Eye (tissue), 1 donor: ENCODE measurements at regions not wholly inside any gene's neighbourhood (a gene's known extent, or its start where the extent isn't known, plus 50 kb on each side); places are given as distances from the start of the nearest gene placed in this dataset.

Experiments
- DNase-seq: peaks from one replicate; pipeline ENCODE4 v3.0.0-alpha.2; 2015

DNA sequence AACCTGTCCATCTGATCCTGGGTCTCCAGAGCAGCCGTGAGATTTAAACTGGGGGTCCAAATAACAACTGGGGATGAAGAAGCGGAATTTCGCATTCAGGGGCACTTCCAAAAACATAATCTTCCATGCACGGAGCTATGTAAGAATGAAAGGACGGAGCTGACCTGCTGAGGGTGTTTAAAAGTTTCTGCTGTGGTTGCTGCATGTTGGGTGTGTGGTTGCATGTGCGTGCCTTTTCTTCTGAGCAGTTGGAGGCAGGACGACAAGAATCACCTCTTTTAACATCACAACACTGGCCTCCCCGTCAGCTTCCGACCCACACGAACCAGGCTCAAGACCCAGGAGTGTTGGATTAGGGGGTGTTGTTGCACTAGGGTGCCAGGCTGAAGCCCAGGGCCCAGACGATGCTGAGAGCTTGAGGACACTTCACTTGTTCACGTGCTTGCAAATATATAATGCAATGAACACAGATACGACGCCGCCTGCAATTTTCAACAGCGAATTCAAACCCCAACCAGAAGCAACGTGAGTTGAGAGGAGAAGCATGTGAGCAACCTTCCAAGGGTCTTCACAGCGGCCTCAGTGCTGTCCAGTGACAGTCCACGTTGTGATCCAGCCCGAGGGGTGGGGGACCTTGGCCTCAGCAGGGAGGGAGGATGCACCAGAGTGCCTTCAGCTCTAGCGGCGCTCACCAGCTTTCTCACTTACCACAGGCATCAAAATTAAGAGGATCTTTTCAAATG lies 76.0 kb upstream of the SALL3 start:
- DNase-seq, result no peak

DNA sequence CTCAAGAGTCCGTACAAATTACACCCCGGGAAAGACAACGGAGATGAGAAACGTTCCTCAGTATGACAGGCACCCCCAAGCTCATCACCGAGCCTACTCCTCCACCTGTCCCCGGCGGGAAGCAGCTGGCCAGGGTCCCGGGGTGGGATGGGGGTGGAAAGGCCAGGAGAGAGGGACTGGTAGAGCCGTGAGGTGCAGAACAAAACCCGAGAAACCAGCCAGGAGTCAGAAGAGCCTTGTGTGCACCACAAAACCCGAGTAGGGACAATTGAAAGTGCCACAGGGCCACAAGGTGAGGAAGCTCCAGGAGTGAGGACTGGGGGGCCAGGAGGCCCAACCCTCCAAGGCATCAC lies 75.5 kb upstream of the SALL3 start:
- no peak for DNase-seq

DNA sequence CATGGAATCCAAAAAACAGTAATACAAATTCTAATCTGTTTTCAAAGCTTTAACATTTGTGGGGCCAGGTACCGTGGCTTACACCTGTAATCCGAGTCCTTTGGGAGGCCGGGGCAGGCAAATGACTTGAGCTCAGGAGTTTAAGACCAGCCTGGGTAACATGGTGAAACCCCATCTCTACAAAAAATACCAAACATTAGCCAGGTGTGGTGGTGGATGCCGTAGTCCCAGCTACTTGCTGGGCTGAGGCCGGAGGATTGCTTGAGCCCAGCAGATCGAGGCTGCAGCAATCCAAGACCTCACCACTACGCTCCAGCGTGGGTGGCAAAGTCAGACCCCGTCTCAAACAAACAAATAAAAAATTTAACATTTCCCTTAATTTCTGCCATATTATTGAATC lies 74.3 kb upstream of the SALL3 start:
- no peak for DNase-seq

DNA sequence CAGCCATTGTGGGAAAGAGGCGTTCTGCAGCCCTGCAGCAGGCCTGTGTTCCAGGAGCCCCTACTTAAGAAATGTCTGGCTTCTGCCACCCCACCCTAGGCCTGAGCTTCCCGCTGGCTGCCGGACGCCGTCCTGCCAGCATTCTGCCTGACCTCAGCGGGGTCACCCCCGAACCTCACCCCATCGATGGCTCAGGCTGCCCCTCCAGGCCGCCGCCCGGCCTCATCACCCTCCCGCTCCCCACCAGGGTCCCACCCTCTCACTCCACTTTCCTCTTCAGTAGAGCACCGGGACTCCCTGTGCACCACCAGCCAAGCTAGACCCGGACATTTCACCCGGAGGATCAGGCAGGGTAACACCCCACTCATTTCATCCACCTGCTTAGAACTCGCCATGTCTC lies 73.6 kb upstream of the SALL3 start:
- no peak for DNase-seq

DNA sequence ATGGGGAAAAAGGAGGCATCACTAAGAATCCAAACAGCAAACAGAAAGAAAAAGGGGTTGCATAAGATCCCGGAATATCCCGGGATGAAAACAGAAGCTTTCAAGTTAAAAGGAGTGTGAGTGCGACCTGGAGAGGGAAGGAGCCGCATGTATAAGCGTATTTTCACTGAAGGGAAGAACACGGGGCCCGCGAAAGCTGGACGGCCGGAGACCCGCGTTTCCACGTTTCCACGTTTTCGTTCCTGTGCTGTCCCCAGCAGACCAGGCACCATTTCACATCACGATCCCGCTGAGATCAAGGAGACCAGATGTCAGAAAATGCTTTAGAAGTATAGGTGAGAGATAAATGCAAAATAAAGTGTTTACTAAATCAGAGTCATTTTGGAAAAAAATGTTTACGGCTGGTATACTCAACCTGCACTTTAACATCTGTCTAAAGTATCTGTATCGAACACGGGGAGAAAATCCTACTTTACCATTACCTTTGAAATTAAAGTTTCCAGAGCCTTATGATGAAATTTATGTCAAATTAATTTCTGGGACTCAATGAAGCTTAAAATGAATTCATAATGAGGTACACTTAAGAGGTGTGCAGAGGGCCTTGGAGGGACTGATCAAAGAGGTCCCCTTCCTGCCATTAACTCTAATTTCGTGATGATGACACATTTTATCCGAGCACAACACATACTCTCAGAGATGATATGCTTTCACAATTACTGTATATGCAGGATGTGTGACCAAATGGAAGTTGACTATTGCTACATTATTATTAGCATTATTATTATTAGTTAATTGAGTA lies 71.0 kb upstream of the SALL3 start:
- DNase-seq, result no peak

DNA sequence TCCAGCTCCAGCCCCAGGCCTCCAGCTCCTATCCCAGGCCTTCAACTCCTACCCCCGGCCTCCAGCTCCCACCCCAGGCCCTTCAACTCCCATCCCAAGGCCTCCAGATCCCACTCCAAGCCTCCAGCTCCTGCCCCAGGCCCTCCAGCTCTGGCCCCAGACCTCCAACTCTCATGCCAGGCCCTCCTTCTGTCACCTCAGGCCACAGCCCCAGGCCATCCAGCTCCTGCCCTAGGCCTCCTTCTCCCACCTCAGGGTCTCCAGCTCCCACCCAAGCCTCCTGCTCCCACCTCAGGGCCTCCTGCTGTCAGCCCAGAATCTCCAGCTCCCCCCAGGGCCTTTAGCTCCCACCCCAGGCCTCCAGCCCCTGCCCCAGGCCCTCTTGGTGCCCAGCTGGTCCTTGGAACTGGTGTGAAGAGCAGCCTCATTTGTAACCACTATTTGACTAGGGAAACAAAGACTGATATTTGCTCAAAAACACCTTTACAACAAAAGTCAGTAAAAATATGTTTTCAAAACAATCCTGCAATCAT lies 67.8 kb upstream of the SALL3 start:
- DNase-seq, result no peak

DNA sequence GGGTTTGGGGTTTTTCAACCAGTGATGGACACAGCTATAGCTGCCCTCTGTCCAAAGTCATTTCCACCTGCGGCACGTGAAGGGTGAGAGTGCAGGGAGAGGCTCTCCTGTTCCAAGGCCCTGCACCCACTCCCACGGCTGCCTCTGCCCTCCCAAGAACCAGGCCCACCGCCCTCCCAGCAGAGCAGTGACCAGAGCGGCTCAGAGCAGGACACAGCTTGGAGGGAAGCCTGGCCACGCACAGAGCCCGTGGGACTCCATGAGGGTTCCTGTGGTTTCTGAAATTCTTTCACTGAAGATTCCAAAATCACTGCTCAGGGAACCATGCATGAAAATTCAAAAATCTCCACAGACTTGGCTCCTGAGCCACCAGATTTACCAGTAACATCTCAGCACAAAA lies 67.3 kb upstream of the SALL3 start:
- no peak for DNase-seq

DNA sequence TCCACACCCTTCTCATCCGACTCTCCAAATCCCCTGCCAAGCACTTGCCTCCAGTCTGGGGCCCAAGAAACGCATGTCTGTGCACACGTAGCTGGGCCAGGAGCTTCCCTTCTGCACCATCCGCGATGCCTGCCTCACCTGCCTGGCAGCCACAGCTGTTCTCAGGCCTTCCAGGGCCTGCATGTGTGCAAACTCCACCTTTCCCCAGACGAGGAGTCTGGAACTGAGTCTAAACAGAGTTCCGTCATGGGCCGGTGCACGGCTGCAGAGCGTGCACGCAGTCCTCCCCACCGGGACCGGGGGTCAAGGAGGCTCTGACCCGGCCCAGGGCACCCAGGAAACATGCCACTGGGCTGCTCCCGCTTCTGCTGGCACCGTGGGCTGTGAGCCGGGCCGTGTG lies 66.8 kb upstream of the SALL3 start:
- no peak for DNase-seq

DNA sequence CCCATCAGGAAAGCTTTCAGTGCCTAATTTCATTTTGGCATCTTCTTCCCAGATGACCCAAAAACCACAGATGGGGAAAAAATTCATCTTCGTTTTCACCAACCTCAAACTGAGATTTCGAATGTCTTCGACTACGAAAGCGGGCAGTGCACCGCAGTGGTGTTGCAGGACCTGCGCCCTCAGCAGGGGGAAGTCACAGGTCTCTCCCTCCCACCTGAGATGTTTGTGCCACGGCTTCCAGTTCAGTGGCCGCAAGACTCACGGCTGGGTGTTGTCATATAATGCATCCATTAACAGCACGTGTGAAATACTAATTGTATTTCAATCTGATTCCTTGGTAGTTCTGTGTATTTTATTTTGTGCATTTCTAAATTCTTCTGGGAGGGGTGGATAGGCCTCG lies 66.2 kb upstream of the SALL3 start:
- no peak for DNase-seq

DNA sequence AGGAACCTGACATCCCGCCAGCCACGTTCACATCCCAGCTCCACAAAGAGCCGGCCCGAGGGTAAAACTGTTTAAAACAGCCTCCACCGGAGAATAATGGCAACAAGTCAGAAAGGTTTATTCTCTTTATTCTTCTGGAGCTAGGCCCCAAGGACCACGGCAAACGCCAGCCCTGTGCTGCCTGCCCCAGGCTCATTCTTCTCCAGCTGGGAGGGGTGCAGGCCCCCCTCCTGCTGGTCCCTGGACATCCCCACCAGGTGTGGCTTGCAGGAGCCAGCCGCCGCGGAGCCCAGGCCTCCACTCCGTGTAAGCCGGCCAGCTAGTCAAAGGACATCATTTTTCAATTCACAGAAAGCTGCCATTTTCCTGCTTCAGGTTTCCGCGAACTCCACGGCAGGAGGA lies 65.8 kb upstream of the SALL3 start:
- DNase-seq, result no peak

DNA sequence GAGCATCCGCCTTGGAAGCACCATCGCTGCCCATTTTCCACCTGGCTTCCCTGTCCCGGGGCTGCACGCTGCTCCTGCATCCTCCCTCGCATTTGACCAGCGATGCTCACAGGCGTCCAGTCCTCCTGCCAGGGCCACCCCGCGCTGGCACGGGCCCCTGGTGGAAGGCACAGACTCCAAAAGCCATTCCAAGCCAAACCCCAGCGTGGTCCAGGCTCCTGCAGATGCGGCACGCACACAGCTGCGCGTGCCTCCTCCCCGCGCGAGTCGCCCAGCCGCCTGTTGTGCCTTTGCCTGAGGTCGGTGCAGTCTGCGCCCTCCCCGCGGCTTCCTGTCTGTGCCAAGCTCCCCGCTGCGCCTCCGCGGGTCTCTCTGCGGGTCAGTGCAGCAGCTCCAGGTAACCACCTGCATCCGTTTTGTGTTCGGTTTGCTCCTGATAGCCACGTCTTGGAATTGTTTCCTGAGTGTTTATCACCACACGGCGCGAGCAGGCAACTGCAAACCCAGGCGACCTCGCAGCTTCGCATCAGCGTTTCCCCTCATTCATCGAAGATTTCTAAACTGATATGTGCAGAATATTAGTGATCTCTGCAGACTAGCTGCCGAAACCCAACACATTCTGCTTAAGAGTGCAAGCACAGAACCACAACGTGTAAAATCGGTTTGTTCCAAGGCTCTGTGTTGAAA lies 65.2 kb upstream of the SALL3 start:
- no peak for DNase-seq

DNA sequence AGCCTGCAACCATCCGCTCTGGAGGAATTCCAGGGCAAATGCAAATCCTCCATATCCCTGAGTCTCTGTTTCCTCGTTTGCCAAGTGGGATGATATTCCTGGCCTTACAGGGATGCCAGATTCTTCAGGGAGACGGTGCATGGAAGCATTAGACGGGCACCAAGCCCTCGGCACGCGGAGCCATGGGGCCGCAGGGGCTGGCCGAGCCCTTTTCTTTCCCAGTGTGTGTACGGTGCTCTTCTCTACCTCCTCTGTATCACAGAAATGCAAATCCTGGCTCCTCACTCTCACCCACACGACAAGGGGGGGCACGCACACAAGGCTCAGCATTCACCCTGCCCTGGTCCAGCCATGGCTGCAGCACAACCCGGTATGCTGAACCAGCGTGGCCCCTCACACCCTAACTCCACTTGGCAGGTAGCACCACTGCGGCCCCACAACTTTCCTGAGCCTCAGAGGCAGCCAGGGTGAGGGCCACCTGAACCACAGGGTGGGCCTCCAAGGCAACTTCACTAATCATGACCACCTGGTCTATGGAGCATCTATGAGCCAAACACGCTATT lies 64.1 kb upstream of the SALL3 start:
- DNase-seq, result no peak

DNA sequence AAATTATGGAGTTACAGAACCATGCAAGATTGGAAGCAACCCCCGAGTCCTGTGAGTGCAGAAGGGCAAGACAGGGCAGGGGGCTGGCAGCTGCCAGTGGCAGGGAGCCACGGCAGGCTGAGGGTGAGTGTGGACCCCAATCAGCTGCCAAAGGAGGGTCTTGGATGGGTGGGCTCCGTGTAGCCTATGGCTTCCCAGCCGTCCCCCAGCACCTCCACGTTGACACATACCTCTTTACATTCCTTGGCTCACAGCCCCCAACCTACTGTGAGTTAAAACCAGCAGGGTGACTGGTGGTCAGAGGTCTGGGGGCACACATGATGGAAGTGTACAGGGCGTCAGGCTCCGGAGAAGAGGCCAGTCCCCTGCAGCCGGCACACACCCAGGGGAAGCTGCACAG lies 60.9 kb upstream of the SALL3 start:
- DNase-seq, result no peak

DNA sequence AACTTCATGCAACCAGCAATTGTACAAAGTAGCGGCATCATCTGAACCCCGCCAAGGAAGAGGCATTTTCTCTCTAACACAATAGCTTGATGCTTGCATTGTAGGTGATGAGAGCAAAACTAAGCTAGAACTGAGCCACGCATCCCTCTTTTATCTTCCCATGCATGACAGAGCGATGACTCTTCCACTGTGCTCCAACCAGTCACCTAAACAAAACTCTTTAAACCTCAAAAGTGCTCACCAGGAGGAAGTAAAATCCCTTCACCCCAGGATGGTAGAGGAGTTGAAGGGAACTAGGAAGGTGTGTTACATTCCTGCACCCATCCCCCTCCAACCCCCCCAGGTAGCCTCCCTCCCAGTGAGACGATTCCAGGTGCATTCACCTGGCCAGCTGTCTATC lies 59.7 kb upstream of the SALL3 start:
- no peak for DNase-seq

DNA sequence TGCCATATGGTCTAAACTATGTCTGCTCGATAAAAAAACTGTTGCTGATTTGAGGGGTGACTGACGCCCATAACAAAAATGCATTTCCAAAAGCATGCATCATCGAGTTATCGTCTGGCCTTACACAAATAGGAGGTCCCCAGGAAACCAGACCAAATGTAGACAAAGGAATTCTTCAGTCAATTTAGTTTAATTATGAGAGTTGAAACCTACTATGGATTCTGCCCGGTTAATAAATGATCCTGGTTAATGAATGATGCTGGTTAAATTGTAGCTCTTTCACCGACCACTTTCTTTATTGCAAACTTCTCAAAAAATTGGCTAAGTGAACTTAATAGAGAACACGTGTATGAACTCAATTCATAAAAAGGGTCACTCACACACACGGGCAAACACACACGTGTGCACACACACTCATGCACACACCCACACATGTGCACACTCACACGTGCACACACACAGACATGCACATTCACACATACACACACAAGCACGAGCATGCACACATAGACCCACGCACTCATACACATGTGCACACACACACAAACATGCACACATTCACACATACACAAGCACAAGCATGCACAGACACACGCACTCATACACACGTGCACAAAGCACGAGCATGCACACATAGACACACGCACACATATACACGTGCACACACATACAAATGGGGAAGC lies 59.0 kb upstream of the SALL3 start:
- DNase-seq, result no peak

DNA sequence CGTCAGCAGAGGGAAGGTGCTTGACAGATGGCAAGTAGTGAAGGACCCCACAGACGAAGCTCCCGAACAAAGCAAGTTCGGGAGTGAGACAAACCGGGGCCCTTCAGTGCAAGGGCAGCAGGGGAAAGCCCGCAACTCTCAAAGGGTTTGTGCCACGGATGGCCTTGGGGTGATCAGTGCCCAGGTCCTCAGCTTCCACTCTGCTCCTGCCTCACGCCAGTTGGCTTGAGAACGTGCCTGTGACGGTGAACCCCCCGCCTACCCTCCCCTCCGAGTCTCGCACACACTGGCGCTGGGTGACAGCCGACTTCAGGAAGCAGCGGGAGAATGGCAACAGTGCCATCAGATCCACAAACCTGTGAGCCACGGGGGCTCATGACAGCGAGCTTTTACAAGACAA lies 56.8 kb upstream of the SALL3 start:
- no peak for DNase-seq

DNA sequence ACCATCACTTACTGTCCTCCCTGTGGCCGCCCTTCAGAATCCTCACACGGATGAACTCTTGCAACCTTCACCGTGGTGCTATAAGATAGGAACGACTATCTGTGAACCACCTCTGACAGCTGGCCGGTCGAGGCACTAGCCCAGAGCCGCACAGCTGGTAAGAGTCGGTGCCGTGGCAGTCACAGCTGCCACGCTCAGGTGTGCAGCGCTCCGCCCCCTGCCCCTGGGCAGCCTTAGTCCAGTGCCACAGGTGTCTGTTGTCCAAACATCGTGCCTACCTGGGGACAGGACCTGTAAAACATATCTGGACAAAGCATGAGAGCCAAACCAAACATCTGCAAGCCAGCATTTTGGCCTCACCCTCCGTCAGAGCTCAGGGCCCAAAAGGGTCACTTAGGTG lies 55.3 kb upstream of the SALL3 start:
- no peak for DNase-seq

DNA sequence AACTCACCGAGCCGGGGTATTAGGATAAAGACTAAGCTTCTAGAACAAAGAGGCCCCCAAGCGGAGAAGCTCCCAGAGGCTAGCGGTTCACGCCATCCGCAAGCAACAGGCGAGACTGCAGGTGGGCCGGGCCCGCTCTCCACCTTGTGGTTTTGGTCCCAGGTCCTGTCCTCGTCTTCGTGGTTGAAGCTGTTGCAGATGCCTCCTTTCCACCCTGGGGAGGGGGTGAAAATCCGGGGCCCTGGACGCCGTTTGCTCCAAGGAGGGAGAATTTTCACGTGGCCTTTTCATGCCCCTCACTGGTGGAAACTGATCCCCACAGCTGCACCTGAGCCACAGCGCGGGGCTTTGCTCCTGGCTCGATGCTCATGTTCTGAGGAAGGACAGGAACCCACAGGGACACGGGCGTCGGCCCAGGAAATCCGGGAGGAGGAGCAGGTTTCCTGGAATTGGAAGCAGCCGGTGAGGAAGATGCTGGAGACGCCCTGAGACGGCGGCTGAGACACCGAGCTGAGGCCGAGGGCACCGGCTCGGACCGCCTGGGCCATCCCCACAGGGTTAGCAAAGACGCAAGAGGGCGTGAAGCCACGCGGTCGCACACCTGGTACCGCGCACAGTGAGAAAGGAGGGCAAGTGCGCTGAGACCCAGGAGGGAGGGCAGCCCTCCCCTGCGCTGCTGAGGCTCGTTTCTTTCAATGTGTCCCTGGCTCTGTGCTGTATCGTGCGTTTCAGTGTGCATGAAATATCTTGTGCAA lies 54.7 kb upstream of the SALL3 start:
- no peak for DNase-seq

DNA sequence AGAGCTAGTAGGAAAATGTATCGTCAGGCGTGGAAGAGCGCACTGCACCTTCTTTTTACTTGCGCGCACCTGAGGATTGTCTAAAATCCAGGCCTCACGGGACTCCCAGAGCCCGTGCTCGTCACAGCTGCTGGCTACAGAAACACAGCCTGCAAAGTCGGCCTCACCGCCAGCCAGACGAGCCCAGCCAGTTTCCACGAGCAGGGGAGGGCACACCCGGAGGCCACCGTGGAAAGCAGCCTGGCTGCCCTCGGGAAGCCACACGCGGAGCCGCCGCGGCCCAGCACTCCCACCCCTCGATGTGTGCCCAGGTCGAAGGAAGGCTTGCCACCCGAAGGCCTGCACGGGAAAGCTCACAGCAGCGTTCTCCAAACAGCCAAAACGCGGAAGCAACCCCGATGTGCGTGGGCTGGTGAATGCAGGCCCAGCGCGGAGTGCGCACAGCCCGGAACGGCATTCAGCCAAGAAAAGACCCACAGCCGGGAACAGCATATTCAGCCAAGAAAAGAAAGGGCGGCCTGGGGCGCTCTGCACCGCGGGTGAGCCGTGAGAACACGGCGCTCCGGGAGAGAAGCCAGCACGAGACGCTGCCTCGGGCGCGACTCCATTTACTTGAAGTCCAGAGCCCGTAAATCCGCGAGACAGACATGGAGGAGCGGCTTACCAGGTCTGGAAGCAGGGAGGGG lies 53.9 kb upstream of the SALL3 start:
- DNase-seq, result no peak

DNA sequence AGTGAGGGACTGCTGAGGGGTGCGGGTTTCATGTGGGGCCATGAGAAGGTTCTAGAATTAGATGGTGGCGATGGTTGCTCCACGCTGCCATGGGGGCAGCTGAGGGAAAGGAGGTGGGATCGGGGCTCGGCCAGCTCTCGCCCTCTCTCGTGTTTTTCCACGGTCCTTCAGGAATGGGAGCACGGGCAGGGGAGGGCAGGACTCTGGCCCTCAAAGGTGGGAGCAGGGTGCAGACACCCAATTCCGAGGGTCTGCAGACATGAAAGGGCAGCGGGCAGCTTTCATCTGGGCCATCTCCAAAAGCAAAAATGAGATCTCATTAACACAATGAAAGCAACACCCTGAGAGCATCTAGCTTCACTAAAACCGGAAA lies 53.4 kb upstream of the SALL3 start:
- DNase-seq, result no peak

DNA sequence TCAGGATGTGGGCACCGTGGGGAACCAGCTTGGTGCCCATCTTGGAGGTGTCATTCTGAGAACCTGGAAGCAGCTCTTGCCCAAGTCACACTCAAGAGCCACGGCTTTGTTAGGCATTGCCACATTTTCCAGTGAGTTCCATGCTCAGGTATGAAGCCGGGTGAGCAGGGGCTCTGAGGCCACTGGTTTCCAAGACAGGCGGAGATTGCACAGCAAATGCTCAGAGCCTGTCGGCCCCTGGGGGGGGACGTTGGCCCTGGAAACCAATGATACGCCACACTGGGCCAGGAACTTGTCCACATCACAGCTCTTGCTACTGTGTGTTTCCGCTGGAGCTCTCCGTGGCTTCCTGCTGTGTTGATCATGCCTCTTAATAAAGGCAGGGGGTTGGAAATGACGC lies 52.5 kb upstream of the SALL3 start:
- DNase-seq, result no peak

DNA sequence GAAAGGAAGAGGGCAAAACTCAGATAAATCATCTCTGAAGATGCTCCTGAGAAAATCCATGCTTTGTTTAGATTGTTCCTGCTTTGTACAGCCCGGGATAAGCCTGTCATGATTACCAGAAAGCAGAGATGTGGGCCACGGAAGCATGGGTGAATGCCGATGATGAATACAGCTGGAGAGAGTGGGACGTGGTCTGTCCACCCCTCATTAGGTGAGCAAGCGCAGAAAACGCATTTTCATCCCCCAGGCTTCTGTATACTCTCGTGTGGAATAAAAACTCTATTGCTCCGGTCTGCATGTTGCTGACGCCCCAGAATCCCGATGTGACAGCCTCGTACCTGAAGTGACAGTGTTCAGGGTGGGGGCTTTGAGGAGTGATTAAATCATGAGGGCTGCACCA lies 52.0 kb upstream of the SALL3 start:
- DNase-seq, result no peak
